ENCODE measurements at regions not wholly inside any gene's neighbourhood (a gene's known extent, or its start where the extent isn't known, plus 50 kb on each side); places are given as distances from the start of the nearest gene placed in this dataset.

DNA sequence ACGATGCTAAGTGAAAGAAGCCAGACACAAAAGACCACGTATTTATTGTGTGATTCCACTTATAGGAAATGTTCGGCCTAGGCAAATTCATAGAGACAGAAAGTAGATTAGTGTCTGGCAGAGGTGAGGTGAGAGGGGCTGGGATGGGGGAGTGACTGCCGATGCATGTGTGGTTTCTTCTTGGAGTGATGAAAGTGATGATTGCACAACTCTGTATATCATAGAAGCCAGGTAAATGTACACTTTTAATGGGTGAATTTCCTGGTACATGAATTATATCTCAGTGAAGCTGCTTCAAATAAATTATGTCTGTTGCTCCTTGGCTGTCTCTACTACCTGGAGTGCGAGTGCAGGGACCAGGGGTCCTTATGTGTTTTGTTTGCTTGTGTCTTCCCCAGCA is 76.2 kb upstream of the PTCH1 start:
- TF ChIP-seq, protein P1, sequence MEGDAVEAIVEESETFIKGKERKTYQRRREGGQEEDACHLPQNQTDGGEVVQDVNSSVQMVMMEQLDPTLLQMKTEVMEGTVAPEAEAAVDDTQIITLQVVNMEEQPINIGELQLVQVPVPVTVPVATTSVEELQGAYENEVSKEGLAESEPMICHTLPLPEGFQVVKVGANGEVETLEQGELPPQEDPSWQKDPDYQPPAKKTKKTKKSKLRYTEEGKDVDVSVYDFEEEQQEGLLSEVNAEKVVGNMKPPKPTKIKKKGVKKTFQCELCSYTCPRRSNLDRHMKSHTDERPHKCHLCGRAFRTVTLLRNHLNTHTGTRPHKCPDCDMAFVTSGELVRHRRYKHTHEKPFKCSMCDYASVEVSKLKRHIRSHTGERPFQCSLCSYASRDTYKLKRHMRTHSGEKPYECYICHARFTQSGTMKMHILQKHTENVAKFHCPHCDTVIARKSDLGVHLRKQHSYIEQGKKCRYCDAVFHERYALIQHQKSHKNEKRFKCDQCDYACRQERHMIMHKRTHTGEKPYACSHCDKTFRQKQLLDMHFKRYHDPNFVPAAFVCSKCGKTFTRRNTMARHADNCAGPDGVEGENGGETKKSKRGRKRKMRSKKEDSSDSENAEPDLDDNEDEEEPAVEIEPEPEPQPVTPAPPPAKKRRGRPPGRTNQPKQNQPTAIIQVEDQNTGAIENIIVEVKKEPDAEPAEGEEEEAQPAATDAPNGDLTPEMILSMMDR (conservative IDR thresholded peaks at IDR 0.05) = no peak
- no peak for TF ChIP-seq ZFX (IDR thresholded peaks at IDR 0.05)

Measured in C4-2B (cell line).